Activated CD4-positive, alpha-beta T cell treated with anti-CD3 and anti-CD28 coated beads, Interleukin-2, amount 10 ng/mL, durations not matched to agents 7 days and 5 days (primary cell): ENCODE measurements at regions not wholly inside any gene's neighbourhood (a gene's known extent, or its start where the extent isn't known, plus 50 kb on each side); places are given as distances from the start of the nearest gene placed in this dataset.
"Not testable (repeated sequence)": the region's sequence is repeated elsewhere in the genome, so short reads cannot be mapped to it uniquely, and the experiment has no call there.

Source experiments
- CTCF ChIA-PET: fragments of 350-600 bp; sonication (Branson Sonifier 250); formaldehyde crosslinking; loops from one replicate; lab custom pipeline; 2021; ENCODE audit warnings: antibody characterized with exemption; lab: Charles Lee
- POLR2A ChIA-PET: fragments of 350-600 bp; sonication (Branson Sonifier 250); formaldehyde crosslinking; loops from one replicate; lab custom pipeline; 2021; ENCODE audit warnings: antibody characterized with exemption; lab: Charles Lee
- DNase-seq: peaks from one replicate; pipeline ENCODE4 v3.0.0-alpha.2; 2020
- H3K27ac Mint-ChIP-seq: one replicate; pipeline ENCODE4 v1.8.0; 2021; ENCODE audit warnings: mild to moderate bottlenecking, moderate library complexity, mixed read lengths
- H3K27me3 Mint-ChIP-seq: one replicate; pipeline ENCODE4 v1.8.0; 2021; ENCODE audit warnings: mixed read lengths
- H3K36me3 Mint-ChIP-seq: one replicate; pipeline ENCODE4 v1.8.0; 2021; ENCODE audit warnings: low read depth, mixed read lengths
- H3K4me1 Mint-ChIP-seq: one replicate; pipeline ENCODE4 v1.8.0; 2021; ENCODE audit warnings: mixed read lengths
- H3K4me3 Mint-ChIP-seq: one replicate; pipeline ENCODE4 v1.8.0; 2021; ENCODE audit warnings: mild to moderate bottlenecking, moderate library complexity, mixed read lengths
- H3K9me3 Mint-ChIP-seq: one replicate; pipeline ENCODE4 v1.8.0; 2021; ENCODE audit warnings: mixed read lengths

DNA sequence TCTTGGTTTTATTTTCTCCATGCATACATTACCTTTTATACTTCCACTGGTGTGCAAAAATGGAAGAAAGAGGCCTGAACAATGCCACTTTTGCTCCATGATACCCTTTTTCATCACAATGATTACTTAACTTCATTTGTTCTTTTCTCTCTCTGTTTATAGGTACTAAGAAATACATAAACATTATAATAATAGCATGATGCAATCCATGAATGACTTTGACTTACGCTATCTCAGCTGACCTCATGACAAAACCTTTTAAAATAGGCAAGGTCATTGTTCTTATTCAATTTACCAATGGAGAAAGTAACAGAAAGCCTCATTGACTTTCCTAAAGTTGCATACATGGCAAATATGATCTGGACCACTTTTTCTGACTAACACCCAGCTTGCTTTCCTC is 105.1 kb upstream of the ZEB1 start:
- CTCF ChIA-PET, result no interaction called here
- no peaks in the 10 kb centered on the region for H3K9me3 Mint-ChIP-seq

DNA sequence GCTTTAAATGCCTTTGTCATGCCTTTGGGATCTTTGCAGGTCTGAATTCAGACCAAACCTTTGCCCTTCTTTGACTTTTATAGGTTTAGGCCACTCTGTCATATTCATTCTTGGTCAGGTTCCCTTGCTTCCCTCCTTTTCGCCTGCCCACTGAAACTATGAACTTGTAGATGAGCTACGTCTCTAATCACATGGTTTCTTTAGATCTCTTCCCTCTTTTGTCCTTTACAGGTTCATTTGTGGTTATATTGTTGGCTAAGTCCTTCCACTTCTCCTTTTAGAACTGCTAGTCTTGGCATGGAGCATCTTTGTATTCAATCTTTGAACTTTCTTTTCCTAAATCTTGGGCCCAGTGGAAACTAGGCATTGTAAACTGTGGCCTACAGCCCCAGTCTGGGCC is 104.0 kb upstream of the ZEB1 start:
- no peak overlapping the region for H3K4me3 Mint-ChIP-seq
- POLR2A ChIA-PET, result no interaction called here
- H3K4me1 Mint-ChIP-seq, result no peaks in the 10 kb centered on the region
- no peaks in the 10 kb centered on the region for H3K9me3 Mint-ChIP-seq
- DNase-seq, result no peak
- CTCF ChIA-PET, result no interaction called here
- no peak overlapping the region for H3K27ac Mint-ChIP-seq
- H3K27me3 Mint-ChIP-seq, result no peaks in the 10 kb centered on the region
- no peaks in the 10 kb centered on the region for H3K36me3 Mint-ChIP-seq

More for the DNA sequence above, 105.1 kb upstream of the ZEB1 start:
- DNase-seq, result no peak
- Mint-ChIP-seq H3K27me3 (no peaks in the 10 kb centered on the region), H3K27ac (no peak overlapping the region), H3K36me3 (no peaks in the 10 kb centered on the region), H3K4me1 (no peaks in the 10 kb centered on the region), H3K4me3 (no peak overlapping the region)
- POLR2A ChIA-PET, result no interaction called here

DNA sequence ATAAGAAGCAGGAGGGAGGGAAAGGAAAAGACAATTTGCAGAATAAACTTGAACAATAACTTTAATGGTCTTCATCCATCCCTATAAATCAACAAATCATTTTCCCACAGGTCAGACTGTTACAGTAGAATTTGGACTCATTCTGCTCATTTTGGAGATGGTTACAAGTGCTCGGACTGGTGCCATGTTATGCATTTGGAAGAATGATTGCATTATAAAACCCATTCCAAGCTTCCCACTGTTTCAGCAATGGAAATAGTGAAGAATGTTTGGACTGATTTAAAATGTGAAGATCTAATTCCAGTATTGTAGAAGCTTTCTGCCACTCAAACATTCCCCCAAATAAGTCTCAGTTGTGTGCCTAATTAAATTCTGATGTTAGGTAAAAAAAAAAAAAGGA is 99.7 kb upstream of the ZEB1 start:
- no peaks in the 10 kb centered on the region for H3K36me3 Mint-ChIP-seq
- H3K9me3 Mint-ChIP-seq, result no peaks in the 10 kb centered on the region
- H3K27me3 Mint-ChIP-seq, result peaks cover 2% of the 10 kb centered on the region
- POLR2A ChIA-PET, result no interaction called here
- H3K4me1 Mint-ChIP-seq, result no peaks in the 10 kb centered on the region
- H3K4me3 Mint-ChIP-seq, result no peak overlapping the region
- H3K27ac Mint-ChIP-seq, result no peak overlapping the region
- no peak for DNase-seq
- CTCF ChIA-PET, result interaction anchor here (0.6 kb wide), 1 partner anchor 98 kb away, joined by 4 read pairs; no protein-coding TSS in a partner anchor

DNA sequence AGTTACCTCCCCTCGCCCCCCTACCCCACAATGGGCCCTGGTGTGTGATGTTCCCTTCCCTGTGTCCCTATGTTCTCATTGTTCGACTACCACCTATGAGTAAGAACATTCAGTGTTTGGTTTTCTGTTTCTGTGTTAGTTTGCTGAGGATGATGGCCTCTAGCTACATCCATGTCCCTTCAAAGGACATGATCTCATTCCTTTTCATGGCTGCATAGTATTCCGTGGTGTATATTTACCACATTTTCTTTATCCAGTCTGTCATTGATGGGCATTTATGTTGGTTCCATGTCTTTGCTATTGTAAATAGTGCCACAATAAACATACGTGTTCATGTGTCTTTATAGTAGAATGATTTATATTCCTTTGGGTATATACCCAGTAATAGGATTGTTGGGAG is 90.2 kb upstream of the ZEB1 start:
- H3K36me3 Mint-ChIP-seq, H3K27ac Mint-ChIP-seq, CTCF ChIA-PET, H3K4me3 Mint-ChIP-seq, H3K27me3 Mint-ChIP-seq, H3K4me1 Mint-ChIP-seq, POLR2A ChIA-PET, DNase-seq: not testable (repeated sequence)
- peaks cover 26% of the 10 kb centered on the region for H3K9me3 Mint-ChIP-seq

DNA sequence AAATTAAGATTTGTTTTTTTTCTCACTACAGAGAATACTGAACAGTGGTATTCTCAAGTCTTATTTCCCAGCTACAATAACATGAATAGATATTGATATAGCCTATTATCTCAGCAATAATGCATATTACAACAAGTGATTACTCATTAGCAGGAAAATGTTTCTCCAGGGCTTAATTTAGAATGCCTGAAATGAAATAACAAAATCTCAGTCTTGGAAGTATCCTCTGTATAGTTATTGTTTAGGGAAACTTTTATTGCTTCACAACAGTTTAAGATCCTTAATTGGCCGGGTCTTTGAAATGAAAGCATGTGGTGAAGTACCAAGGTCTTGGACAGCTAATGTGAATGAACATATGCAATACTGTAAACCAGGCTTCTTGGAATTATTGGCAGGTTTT is 79.1 kb upstream of the ZEB1 start:
- Mint-ChIP-seq H3K4me1 (peaks cover 3% of the 10 kb centered on the region), H3K27ac (no peak overlapping the region), H3K27me3 (peaks cover 2% of the 10 kb centered on the region), H3K4me3 (no peak overlapping the region), H3K9me3 (peaks cover 2% of the 10 kb centered on the region), H3K36me3 (no peaks in the 10 kb centered on the region)
- ChIA-PET CTCF (no interaction called here), POLR2A (no interaction called here)
- no peak for DNase-seq

DNA sequence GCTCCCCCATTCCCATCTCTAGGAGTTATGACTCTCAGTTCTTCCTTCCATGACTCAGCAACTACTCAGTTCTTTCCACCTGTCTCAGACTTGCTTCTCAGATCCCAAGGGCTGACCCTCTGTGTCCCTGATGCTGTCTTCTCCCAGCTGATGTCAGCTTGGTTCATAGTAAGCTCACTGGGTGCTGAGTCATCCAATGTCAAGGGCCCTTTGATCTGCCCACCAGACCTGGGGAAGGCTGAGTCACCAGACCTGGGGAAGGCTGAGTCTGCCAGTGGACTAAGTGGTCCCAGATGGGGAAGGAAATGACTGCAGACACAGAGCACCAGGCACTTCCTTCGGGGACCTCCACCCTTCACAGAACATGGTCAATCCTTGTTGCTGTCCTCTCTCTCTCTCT is 76.1 kb upstream of the ZEB1 start:
- peak; percentile 6 for DNase-seq
- ChIA-PET CTCF (no interaction called here), POLR2A (no interaction called here)
- Mint-ChIP-seq H3K27me3 (no peaks in the 10 kb centered on the region), H3K36me3 (no peaks in the 10 kb centered on the region), H3K4me1 (peaks cover 3% of the 10 kb centered on the region), H3K9me3 (peaks cover 2% of the 10 kb centered on the region), H3K4me3 (no peak overlapping the region), H3K27ac (no peak overlapping the region)

DNA sequence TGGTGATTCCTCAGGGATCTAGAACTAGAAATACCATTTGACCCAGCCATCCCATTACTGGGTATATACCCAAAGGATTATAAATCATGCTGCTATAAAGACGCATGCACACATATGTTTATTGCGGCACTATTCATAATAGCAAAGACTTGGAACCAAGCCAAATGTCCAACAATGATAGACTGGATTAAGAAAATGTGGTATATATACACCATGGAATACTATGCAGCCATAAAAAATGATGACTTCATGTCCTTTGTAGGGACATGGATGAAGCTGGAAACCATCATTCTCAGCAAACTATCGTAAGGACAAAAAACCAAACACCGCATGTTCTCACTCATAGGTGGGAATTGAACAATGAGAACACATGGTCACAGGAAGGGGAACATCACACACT is 67.9 kb upstream of the ZEB1 start:
- H3K27ac Mint-ChIP-seq, POLR2A ChIA-PET, H3K9me3 Mint-ChIP-seq, DNase-seq, CTCF ChIA-PET, H3K4me3 Mint-ChIP-seq, H3K4me1 Mint-ChIP-seq, H3K36me3 Mint-ChIP-seq: not testable (repeated sequence)
- peaks cover 14% of the 10 kb centered on the region for H3K27me3 Mint-ChIP-seq

DNA sequence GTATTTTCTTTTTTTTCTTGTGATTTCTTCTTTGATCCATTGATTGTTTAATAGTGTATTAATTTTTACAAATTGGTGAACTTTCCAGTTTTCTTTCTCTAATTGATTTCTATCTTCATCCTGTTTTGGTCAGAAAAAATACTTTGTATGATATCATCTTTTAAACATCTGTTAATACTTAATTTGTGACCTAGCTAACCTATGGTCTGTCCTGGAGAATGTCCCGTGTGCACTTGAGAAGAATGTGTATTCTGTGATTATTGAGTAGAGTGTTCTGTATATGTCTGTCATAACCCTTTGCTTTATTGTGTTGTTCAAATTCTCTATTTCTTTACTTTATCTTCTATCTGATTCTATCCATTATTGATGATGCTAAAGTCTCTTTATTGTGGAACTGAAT is 65.8 kb upstream of the ZEB1 start:
- no peak overlapping the region for H3K4me3 Mint-ChIP-seq
- CTCF ChIA-PET, result interaction anchor here (0.5 kb wide), 1 partner anchor 971 kb away, joined by 5 read pairs; no protein-coding TSS in a partner anchor

DNA sequence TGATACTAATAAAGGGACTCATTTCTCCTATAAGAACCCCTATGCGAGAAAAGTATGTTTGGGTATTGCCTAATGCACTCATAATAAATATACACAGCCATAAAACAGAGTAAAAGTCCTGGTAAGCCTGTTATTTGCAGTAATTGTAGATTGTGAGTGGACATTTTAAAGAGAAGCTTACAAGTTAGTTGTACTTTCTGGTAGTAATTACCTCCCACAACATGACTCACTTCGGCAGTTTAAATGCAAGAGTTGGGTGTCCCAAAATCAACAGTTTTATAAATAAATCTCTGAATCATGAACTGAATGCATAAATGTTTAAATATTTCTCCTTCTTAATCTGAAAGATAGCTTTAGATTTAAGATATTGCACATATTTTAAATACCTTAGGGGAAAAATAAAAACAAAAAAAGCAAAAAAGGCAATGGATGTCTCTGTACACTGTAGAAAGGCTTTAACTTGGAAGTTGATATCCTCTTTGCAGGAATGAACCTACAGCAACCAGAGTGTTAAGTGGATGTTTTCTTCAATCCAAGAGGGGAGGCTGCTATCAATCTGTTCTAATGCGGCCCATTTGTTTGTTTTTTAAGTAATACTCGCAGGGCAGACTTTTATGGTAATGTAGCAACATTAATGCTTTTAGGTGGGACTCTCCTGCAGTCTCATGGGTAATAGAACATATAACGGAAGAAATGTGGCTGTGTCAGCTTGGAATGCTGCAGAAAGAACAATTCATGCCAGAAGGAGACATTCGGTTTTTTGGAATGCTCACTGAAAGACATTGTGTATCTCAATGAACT is 57.3 kb upstream of the ZEB1 start:
- no peak for DNase-seq
- Mint-ChIP-seq H3K9me3 (no peaks in the 10 kb centered on the region), H3K27me3 (no peaks in the 10 kb centered on the region), H3K36me3 (no peaks in the 10 kb centered on the region), H3K4me1 (no peaks in the 10 kb centered on the region), H3K27ac (no peak overlapping the region), H3K4me3 (no peak overlapping the region)
- POLR2A ChIA-PET, result no interaction called here
- CTCF ChIA-PET, result interaction anchor here (1.0 kb wide), 1 partner anchor 196 kb away, joined by 3 read pairs; no protein-coding TSS in a partner anchor

More for the DNA sequence above, 65.8 kb upstream of the ZEB1 start:
- Mint-ChIP-seq H3K27ac (no peak overlapping the region), H3K27me3 (peaks cover 12% of the 10 kb centered on the region), H3K9me3 (peaks cover 2% of the 10 kb centered on the region), H3K36me3 (no peaks in the 10 kb centered on the region), H3K4me1 (no peaks in the 10 kb centered on the region)
- POLR2A ChIA-PET, result no interaction called here
- no peak for DNase-seq

DNA sequence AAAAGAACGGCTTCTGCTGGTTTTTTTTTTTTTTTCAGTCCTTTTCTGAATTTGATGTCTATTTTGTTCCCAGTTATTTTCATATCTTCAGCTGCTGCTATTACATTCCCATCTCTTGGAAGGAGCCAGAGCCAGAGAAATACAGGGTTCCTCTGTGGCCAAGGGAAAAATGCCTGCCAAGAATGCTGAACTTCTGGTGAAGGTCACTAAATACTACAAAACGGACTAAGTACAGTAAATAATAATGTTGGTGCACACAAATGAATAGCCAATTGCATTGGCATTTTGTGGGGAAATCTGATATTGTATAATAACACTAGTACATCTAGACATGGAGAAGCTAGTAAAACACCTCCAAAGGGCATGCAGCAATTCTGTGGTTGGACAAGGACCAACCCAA is 56.3 kb upstream of the ZEB1 start:
- Mint-ChIP-seq H3K4me3 (no peak overlapping the region), H3K27me3 (no peaks in the 10 kb centered on the region), H3K4me1 (no peaks in the 10 kb centered on the region), H3K36me3 (no peaks in the 10 kb centered on the region), H3K9me3 (no peaks in the 10 kb centered on the region), H3K27ac (no peak overlapping the region)
- ChIA-PET POLR2A (no interaction called here), CTCF (interaction anchor here (0.6 kb wide), 1 partner anchor 810 kb away, joined by 3 read pairs; no protein-coding TSS in a partner anchor)
- DNase-seq, result no peak

DNA sequence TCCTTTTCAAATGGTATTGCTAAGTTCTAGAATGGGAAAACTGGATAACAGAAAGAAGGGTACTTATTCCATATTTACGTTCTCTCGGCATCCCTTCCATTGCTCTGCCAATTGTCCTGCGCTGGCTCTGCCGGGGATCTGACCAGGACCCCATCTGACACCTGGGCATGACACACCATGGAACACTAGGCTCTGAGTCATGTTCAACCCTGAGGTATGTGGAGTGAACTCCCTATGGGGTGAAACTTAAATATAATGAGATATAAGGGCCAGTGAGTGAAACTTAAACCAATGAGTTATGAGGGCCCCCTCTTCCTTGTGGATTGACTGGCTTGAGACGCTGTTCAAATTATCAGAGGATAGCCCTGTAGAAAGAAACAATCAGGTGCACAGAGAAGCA is 55.1 kb upstream of the ZEB1 start:
- POLR2A ChIA-PET, result no interaction called here
- CTCF ChIA-PET, result no interaction called here

DNA sequence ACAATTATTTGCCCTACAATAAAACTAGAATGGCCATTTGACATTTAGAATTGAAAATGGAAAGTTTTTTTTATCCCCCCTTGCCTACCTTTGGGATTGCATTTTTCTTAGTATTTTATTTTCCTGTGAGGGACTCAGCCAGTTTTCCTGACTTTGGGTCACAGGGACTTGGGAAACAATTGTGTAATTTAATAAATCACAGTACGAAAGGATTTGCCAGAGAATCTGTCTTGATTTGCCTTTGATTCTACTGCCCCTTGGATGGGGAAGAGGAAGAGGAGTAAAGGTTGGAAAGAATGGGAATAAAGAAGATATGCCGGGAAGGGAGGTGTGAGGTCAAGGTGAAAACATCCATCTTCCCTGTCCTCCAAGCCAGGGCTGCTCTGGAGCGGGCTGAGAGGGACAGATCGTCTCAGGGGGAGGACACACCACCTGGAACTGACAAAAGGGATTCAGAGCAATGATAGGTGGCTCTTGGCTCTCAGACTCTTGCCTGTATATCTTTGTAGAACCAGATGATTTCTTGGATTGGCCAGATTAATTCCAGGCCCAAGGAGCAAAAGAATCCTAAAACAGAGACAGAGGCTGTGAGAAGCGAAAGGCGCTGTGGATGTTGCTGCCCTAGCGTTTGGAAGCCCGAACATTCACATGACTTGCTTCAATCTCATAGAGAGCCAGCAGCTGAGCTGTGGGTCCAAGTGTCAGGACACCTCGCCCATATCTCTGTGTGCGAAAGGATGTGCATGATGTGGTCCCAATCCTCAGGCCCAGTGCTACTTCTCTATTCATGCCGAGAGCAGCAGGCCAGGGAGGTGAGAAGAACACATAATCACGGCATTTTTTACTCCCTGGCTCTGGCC is 50.3 kb upstream of the ZEB1 start:
- Mint-ChIP-seq H3K36me3 (no peaks in the 10 kb centered on the region), H3K27me3 (no peaks in the 10 kb centered on the region), H3K4me3 (no peak overlapping the region), H3K27ac (no peak overlapping the region), H3K4me1 (no peaks in the 10 kb centered on the region), H3K9me3 (peaks cover 14% of the 10 kb centered on the region)
- POLR2A ChIA-PET, result no interaction called here
- CTCF ChIA-PET, result no interaction called here
- DNase-seq, result no peak

More for the DNA sequence above, 55.1 kb upstream of the ZEB1 start:
- no peaks in the 10 kb centered on the region for H3K36me3 Mint-ChIP-seq
- H3K4me3 Mint-ChIP-seq, result no peak overlapping the region
- H3K4me1 Mint-ChIP-seq, result no peaks in the 10 kb centered on the region
- H3K9me3 Mint-ChIP-seq, result no peaks in the 10 kb centered on the region
- DNase-seq, result no peak
- no peaks in the 10 kb centered on the region for H3K27me3 Mint-ChIP-seq
- no peak overlapping the region for H3K27ac Mint-ChIP-seq
